ENCODE measurements at regions not wholly inside any gene's neighbourhood (a gene's known extent, or its start where the extent isn't known, plus 50 kb on each side); places are given as distances from the start of the nearest gene placed in this dataset.
"Not testable (repeated sequence)": the region's sequence is repeated elsewhere in the genome, so short reads cannot be mapped to it uniquely, and the experiment has no call there.

DNA sequence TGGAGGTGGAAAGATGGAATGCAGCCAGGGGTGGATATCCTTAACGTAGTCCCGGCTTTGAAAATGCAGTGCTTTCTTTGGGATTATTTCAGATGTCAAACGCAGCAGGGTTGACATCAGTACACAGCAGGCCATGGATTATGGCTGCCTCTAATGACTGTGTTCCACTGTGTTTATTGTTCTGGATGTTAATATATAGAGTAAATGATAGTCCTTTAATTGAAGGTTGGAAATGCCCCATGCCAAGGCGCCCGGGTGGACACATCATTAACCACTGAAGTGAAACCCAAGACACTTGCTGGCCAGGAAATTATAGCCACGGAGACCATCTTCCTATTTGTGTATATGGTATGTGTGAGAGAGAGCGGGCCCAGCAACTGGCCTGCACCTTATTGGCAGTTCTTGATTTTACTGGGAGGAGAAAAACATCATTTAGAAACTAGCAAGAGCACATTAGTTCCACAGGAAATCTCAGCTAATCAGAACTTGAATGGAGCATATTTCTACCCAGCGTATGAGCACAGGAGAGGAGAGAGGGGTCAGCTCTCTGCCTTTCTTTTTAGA lies 254.9 kb upstream of the RASGRP1 start:
- FAIRE-seq, result no peak

DNA sequence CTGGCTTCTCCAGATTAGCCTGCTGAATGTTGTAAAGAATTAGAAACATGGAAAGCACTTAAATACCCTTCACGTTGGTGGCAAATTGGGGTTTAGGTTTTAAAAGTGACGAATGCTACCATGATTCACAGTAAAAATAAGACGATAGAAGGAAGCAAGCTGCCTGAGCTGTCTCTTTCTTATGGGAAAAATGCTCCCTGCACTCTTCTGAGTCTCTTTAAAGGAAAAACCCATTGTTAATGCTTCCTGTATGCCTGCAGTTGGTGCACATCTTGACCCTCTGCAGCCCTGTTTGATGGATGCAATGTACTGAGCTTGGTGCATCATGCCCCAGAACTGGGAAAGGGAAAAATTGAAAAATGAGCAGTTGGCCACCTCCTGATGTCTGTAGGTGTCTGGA lies 258.6 kb upstream of the RASGRP1 start:
- no peak for FAIRE-seq

DNA sequence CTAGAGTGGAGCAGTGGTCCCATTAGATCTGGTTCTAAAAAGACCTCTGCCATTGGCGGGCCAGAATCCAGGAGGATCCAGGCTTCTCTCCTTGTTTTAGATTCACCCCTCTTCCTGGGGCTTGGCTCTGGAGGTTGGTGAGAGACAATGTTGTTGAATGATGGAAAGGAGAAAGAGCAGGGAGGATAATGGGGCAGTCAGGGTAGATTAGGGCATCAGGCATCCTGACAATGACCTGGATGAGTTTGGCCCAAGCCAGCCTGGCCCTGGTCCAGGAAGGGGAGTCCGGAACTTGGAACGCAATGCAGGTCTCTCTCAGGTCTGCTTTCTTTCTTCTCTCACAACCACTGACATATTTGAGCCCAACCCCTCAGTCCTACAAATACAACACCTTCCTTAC lies 260.1 kb upstream of the RASGRP1 start:
- no peak for FAIRE-seq

DNA sequence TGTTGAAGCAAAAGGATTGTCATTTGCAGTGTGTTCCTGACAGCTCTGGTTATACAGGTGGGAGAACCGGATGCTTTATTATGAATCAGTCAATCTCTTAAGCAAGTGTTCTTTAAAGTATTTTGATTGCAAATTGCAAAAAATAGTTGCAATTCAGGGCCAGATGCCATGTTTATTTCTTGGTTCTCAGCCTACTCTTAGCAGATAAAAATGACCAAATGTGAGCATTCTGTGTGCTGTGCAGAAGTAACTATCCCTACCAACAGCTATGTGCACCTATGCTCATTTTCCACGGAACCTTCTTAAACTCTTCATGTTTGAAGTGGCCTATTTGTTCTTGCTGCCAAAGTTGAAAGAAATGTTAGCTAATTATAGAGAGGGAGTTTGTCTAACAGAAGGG lies 262.3 kb upstream of the RASGRP1 start:
- FAIRE-seq, result no peak

DNA sequence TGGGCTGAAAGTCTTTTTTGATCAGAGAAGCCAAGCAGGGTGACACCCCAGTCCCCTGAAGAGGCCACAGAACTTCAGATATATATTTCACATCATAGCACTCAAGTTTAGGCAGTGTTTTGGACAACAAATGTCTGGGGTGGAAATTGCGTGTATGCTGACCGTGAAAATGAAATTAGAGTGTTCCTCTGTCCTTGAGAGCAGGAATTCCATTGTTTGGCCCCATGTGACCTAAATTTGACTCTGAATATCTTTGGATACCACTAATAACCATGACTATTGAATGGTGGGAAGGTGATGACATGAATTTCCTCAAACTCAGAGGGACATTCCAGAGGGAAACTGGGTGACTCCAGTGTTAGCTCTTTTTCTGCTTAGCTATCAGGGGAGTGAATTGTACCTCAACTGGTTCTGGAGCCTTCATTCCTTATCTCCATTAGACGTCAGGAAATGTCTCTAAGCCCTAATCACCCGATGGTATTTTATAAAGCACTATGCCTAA lies 263.5 kb upstream of the RASGRP1 start:
- FAIRE-seq, result no peak

DNA sequence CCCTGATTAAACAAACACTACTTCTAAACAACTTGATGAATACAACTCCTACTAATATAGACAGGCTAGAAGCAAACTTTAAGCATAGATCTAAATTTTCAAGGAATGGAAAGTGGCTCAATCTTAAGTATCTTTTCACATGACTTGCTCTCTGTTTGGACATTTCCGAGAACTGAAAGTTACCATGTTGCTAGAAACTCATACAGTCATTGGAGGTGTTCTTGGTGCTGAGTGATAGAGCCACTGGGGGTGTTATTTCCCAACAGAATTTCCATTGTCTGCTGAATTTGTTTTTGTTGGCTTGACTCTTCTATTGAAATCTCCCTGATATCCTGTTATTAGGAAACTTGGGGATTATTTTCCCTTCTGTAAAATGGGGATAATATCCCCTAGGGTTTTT lies 264.5 kb upstream of the RASGRP1 start:
- FAIRE-seq, result no peak

DNA sequence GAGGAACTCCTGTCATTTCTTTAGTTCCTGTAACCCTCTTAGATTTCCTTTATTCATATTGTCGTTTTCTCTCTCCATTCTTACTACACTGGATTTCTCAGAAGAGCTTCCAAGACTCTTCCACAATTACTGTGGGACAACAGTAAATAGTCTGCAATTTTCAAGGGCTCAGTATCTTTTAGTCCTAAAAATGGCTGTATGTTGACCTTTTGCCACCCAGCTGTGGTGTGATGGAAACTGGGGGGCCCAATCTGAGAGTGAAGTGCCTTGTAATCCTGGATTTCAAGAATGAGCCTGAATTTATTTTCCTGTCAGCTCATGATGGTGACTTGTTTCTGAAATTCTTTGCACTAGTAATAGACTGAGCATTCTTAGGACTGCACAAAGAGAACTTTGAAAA lies 277.6 kb upstream of the RASGRP1 start:
- FAIRE-seq, result no peak

DNA sequence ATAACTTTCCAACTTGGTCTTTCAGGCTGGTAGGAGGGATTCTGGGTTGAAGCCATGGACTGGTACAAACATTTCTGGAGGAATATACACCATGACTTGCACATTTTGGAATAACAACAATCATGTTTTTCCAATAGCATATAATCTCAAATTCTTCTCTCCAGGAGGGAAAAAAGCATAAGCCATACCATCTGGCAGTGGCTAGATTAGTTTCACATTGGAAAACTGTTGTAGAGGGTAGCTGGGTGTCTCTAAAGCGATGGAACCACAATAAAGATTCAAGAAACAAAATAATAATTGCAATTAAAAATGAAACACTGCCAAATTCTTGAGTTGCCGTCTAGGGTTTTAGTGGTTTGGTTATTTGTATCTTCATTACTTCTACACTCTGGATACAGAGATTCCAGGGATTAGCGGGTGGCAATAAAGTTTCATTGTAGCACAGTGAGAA lies 278.5 kb upstream of the RASGRP1 start:
- no peak for FAIRE-seq

DNA sequence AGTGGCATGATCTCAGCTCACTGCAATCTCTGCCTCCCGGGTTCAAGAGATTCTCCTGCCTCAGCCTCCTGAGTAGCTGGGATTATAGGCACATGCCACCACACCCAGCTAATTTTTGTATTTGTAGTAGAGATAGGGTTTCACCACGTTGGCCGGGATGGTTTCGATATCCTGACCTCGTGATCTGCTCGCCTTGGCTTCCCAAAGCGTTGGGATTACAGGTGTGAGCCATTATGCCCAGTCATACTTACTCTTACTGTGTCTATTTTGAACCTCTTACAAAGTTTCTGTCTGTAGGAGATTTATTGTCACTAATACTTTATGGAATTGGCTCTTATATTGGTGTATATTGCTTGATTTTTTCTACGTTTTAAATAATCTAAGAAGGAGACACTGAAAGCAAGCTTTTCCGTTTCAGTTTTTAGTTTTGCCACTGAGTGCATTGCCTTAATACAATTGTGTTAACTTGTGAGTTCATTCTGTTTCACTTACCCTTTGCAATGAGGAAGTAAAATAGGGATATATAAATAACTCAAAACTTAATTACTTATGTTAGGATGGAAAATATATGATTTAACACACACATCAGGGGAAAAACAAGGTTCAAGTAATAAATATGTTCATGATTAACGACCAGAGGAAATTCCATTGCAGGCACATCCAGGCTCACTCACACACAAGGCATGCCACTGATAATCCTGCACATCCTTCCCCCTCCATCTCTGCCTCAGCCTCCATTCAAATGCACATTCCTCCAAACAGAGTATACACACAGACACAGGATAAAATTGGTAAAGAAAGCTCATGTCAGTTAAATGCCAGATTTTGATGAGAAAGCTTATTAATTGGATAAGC lies 279.3 kb upstream of the RASGRP1 start:
- no peak for FAIRE-seq

DNA sequence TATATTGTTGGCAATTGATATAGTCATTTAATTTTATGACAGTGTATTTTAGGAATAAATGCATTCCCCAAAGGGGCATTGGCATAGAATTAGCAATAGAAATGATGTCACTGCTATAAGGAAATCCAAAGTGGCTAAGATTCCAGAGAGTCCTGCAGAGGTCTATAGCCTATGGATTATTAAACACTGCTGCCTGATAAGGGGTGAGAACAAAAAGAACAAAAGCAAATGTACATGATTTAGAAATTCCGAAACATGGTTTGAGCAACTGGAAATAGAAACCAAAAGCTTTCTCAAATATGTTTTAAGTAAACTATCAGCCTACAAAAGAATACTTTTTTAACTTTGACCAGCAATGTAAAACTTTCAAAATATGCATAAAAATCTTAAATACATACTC lies 280.1 kb upstream of the RASGRP1 start:
- FAIRE-seq, result no peak

DNA sequence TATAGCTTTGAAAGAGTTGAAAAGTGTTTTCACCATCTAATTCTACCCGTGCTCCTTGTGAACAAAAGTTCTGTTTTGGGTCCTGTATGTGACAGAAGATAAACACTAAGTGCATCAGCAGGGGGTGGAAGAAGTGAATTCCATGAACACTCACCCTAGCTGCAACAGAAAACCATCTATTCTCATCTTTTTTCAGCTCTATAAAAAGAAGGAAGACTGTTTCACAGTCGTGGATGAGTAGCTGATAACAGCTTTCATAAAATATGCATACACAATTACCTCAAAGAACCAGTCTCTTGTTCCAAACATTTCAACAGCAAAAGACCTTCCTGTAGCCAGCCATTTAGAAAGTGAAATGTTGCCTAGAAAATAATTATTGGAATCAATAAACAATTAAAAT lies 281.7 kb upstream of the RASGRP1 start:
- FAIRE-seq, result no peak

DNA sequence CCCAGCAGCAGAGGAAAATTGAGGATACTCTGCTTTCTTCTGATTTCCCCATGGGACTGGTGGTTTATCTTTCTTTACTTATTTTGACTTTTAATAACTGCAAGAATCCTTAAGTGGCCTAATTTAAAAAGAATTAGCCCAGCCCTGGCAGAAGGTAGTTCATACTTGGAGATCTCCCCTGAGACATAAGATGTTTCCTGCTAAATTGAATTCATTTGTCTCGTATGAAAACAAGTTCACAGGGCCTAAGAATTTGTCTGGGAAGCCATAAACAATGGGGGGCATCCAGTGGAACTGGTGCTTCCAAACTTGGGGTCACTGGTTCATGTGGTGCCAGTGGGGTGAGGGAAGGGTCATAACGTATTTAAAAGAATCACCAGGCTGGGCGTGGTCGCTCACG lies 283.1 kb upstream of the RASGRP1 start:
- no peak for FAIRE-seq

DNA sequence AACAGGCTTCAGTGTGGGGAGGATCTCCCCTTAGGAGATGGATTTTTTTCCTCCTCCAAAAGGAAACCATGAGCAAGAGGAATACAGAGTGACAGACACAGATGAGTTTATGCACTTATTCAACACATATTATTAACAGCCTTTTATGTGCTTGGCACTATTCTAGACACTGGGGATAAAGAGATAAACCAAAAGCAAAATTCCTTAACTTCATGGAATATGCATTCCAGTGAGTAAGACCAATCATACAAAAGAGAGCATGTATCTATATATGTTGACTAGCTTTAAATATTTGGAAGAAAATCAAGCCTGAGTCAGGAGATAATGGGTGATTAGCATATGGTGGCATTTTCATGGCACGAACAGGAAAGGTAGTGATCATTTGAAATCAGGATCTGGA lies 284.4 kb upstream of the RASGRP1 start:
- no peak for FAIRE-seq

DNA sequence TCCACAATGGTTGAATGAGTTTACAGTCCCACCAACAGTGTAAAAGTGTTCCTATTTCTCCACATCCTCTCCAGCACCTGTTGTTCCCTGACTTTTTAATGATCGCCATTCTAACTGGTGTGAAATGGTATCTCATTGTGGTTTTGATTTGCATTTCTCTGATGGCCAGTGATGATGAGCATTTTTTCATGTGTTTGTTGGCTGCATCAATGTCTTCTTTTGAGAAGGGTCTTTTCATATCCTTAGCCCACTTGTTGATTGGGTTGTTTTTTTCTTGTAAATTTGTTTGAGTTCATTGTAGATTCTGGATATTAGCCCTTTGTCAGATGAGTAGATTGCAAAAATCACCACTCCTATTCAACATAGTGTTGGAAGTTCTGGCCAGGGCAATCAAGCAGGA lies 287.6 kb upstream of the RASGRP1 start:
- not testable (repeated sequence) for FAIRE-seq

DNA sequence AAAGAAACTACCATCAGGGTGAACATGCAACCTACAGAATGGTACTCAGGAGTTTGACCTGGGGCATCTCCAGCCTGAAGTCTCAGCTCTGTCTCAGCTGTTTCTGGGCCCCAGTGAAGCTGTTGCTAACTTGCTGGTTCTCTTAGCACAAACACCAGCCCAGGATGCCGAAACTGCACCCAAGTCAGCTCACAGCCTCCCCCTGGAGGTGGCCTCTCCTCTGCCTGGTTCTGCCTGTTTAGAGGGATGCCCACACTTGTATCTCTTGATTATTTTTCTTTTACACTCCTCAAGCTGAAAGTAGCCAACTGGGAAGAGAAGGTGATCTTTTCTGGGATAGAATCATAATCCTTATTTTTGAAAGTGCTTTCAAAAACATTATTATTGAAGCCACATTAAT lies 289.0 kb upstream of the RASGRP1 start:
- no peak for FAIRE-seq

DNA sequence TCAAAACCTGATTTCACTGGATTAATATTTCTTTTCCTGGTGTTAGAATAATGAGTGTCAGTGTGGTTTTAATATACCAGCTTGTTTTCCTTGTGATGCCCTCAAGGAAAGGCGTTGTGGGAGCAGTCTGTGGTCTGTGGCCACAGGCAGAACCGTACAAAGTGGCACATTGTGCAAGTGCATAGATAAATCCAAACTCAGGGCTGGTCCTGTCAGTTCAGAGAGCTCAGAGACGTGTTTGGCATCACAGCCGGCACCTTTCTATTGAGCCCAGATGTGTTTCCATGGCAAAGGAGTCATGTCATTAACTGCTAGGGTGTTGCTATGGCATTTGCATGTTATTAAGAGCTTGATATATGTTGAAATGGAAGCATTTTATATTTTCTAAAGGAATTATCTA lies 289.9 kb upstream of the RASGRP1 start:
- no peak for FAIRE-seq

DNA sequence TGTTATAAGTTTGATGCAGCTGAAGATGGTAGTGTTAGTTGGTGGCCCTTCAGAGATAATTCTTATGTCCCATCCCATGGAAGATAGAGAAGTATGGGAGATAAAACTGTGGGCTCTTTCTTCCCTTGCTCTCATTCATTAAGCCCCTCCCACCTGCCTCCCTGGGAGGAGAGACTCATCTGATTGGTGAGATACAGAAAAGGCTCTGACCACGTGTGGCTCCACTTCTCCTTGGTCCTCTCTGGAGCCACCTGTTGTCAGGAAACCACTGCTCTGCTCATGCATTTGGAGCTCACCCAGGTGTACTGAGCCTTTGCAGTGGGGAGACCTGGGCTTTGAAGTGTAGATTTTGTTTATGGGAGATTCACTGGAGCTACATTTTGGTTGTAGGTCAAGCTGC lies 293.2 kb upstream of the RASGRP1 start:
- FAIRE-seq, result no peak

DNA sequence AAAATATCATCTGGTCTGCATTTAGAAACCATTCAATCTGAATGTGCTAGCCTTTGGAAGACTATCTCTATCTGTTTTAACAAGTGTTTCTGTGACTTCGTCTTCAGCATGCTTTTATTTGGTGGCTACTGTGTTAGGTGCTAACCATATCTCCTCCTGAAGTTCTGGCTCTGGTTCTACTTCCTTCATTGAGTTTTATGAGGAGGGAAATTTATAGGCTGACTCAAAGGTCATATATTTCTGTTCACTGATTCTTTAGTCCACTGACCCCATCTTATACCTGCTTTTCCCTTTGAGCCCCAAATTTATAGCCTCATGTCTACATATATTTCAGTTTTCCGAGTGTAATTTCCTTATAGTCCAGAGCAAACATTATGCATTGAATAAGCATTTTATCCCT lies 295.0 kb upstream of the RASGRP1 start:
- FAIRE-seq, result no peak

DNA sequence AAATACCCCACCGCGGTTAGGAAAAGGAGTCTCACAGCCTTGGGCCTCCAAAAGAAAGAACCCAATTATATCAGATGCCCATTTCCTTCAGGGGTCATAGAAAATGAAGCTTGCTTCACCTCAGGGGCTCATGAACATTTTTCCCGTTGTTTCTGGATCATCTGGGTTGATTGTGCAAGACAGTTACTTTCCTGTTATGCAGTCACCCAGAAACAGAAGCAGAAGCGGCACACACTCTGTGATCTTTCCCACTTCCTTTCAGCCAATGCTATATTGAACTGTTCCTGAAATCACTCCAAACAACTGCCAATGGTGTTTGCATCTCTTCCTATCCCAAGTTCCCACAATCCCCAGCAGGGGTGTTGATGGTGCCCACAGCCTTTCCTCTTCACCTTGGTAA lies 295.6 kb upstream of the RASGRP1 start:
- no peak for FAIRE-seq

DNA sequence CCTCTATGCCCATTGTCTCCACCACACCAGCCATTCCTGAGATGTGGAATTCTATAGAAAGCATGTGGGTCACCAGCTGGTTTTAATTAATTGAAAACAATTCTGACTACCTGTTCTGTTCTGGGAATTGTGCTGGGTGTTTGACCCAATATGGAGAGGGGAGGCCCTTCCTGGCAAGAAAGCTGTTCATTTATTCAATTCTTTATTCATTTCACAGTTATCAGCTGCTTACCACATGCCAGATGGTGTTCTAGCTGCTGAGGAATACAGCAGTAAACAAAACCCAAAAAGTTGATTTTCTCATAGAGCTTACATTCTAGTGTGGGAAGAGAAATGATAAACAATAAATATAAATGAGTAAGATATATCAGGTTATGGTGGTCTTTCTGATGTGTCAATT lies 296.1 kb upstream of the RASGRP1 start:
- no peak for FAIRE-seq

DNA sequence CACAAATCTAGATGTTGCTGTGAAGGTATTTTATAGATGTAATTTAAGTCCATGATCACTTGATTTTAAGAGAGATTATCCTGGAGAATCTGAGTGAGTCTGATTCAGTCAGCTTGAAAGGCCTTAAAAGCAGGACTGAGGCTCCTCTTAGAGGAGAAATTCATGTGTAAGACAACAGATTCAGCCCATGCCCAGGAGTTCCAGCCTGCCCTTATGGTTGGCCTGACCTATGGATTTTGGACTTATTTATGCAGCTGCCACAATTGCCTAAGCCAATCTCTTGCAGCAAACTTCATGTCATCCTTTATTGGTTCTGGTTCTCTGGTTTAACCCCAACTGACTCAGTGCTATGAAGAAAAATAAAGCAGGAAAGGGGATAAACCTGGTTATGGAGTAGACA lies 296.5 kb upstream of the RASGRP1 start:
- no peak for FAIRE-seq

DNA sequence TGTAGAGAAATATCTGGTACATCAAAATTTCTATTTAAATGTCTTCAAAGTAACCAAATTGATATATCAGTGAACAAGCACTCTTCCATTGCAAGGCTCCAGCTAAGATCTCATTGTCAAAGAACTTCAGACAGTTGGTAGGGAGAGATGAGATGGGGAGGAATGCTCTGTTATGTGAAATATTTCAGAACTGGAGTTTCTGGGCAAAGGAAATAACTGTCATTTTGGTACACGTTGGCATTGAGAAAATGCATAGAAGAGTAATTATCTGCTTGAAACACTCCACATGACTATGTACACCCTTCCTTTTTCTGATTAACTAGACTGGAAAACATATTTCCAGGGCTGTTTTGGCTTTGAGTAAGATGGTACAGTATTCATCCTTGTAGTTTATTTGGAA lies 297.5 kb upstream of the RASGRP1 start:
- no peak for FAIRE-seq

DNA sequence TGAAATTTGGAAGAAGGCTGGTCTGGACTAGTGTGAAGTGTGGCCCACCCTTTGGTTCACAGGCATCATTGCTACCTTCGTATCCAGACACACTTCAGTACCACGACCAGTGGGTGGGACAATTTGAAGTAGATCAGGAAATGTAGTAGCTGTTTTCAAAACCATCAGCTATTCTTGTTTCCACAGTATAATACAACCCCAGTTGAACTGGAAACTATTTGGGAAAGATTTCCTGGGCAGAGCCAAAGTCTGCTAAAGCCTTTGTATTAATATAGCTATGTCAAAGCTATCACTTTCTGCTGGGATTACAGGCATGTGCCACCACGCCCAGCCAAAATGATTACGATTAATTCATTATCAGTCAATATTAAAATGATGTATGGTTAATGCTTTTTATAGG lies 298.8 kb upstream of the RASGRP1 start:
- no peak for FAIRE-seq

DNA sequence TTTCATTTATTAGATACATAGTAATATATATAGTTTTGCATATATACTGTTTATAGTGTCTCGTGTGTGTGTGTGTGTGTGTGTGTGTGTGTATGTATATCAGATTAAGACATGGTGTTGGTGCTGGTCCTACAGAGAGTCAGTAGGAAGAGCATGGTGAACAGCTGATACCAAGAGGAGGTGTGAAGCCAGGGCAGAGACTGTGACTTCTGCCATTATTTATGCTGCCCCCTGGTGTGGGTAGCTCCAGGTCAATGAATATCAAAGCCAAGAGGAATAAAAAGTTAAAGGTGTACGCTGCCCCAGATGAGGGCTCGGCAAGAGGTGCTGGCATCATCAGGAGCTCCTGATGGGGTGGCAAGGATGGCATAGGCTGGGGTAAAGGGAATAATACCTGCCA lies 299.5 kb upstream of the RASGRP1 start:
- no peak for FAIRE-seq

Measured in G401.6 (cell line).